H1 (cell line): ENCODE measurements at regions not wholly inside any gene's neighbourhood (a gene's known extent, or its start where the extent isn't known, plus 50 kb on each side); places are given as distances from the start of the nearest gene placed in this dataset.

Experiments
- CTCF ChIA-PET: fragments of 300-600 bp; sonication (Branson Sonifier 250); formaldehyde crosslinking; loops from one replicate; lab custom pipeline; 2021; ENCODE audit not compliant: partially characterized antibody; lab: Charles Lee
- POLR2A ChIA-PET: fragments of 300-600 bp; sonication (Branson Sonifier 250); formaldehyde crosslinking; loops from one replicate; lab custom pipeline; 2021; ENCODE audit warnings: inconsistent platforms; ENCODE audit not compliant: partially characterized antibody; lab: Charles Lee
- DNase-seq, 2 experiments: peaks; one replicate each; pipeline versions ENCODE4 v3.0.0 to v3.0.0-alpha.2; 2010 to 2022; ENCODE audit warnings: low spot score in 2 of 2, low read depth in 1 of 2, mixed read lengths in 1 of 2
- FAIRE-seq: peaks from 2 replicates; lab custom pipeline; 2011; peaks lifted over from hg19 to GRCh38; lab: Jason Lieb, UNC
- H2AFZ ChIP-seq: 2 replicates; pipeline ENCODE4 v1.8.1; 2012; ENCODE audit warnings: low read length, inconsistent platforms
- H2AK5ac ChIP-seq: 2 replicates; pipeline ENCODE4 v1.6.1; 2013; ENCODE audit warnings: low read depth, low read length
- H2BK120ac ChIP-seq: replicated peaks from 2 replicates; pipeline ENCODE3; 2013; ENCODE audit warnings: low read depth, low read length, inconsistent platforms
- H2BK12ac ChIP-seq: 2 replicates; pipeline ENCODE4 v1.6.1; 2013; ENCODE audit warnings: low read depth, low read length
- H2BK15ac ChIP-seq: 2 replicates; pipeline ENCODE4 v1.6.1; 2013; ENCODE audit warnings: low read length
- H2BK20ac ChIP-seq: 2 replicates; pipeline ENCODE4 v1.6.1; 2013; ENCODE audit warnings: low read length
- H2BK5ac ChIP-seq: 2 replicates; pipeline ENCODE4 v1.6.1; 2013; ENCODE audit warnings: low read depth, low read length
- H3K14ac ChIP-seq: 2 replicates; pipeline ENCODE4 v1.6.1; 2013; ENCODE audit warnings: inconsistent platforms; ENCODE audit not compliant: insufficient read length
- H3K18ac ChIP-seq: 2 replicates; pipeline ENCODE4 v1.6.1; 2013; ENCODE audit warnings: low read length; ENCODE audit errors: extremely low read depth
- H3K23ac ChIP-seq: 2 replicates; pipeline ENCODE4 v1.6.1; 2013; ENCODE audit warnings: inconsistent platforms; ENCODE audit not compliant: insufficient read length
- H3K23me2 ChIP-seq: 2 replicates; pipeline ENCODE4 v1.6.1; 2013; ENCODE audit warnings: low read depth, low read length
- H3K27ac ChIP-seq: 2 replicates; pipeline ENCODE4 v1.6.1; 2011; ENCODE audit warnings: low read depth, low read length, inconsistent platforms
- H3K27me3 ChIP-seq, 4 experiments: replicated peaks in 1 of 4; 1 replicate in 1 of 4; 2 replicates in 3 of 4; pipeline versions ENCODE4 v1.6.1 to v1.8.1; 2011 to 2013; ENCODE audit warnings: low read length in 3 of 4, mild to moderate bottlenecking in 3 of 4, inconsistent platforms in 2 of 4, mixed read lengths in 2 of 4, moderate library complexity in 1 of 4; ENCODE audit not compliant: control insufficient read depth in 3 of 4, insufficient read depth in 3 of 4; ENCODE audit errors: extremely low read depth in 1 of 4
- H3K36me3 ChIP-seq, 4 experiments: 2 replicates each; pipeline versions ENCODE4 v1.6.1 to v1.8.1; 2011 to 2013; ENCODE audit warnings: mild to moderate bottlenecking in 4 of 4, low read length in 3 of 4, moderate library complexity in 2 of 4, control low read depth in 1 of 4, inconsistent platforms in 1 of 4; ENCODE audit not compliant: insufficient read depth in 4 of 4, control insufficient read depth in 2 of 4
- H3K4ac ChIP-seq: replicated peaks from 2 replicates; pipeline ENCODE3; 2013; ENCODE audit warnings: low read length, low read depth, mixed read lengths, inconsistent platforms; ENCODE audit not compliant: insufficient read length
- H3K4me1 ChIP-seq, 4 experiments: replicated peaks in 1 of 4; 1 replicate in 1 of 4; 2 replicates in 3 of 4; pipeline versions ENCODE4 v1.6.1 to v1.8.1; 2011 to 2013; ENCODE audit warnings: low read length in 3 of 4, inconsistent platforms in 2 of 4, mixed read lengths in 1 of 4; ENCODE audit not compliant: insufficient read depth in 4 of 4, control insufficient read depth in 3 of 4
- H3K4me2 ChIP-seq, 2 experiments: 2 replicates each; pipeline versions ENCODE4 v1.6.1 to v1.8.1; 2011 to 2013; ENCODE audit warnings: low read depth in 2 of 2, low read length in 2 of 2, control low read depth in 1 of 2, inconsistent platforms in 1 of 2, mild to moderate bottlenecking in 1 of 2; ENCODE audit not compliant: insufficient read depth in 1 of 2
- H3K4me3 ChIP-seq, 4 experiments: fragments of 200-600, 300-600 bp in 1 of 4; sonication (generic), shearing (Covaris generic), sonication (Bioruptor Twin) in 1 of 4; 2 replicates each; pipeline versions ENCODE4 v1.5.1 to v1.8.1; 2011 to 2016; ENCODE audit warnings: low read length in 4 of 4, low read depth in 3 of 4, control low read depth in 2 of 4, inconsistent platforms in 2 of 4, mild to moderate bottlenecking in 2 of 4, mixed read lengths in 1 of 4, moderate library complexity in 1 of 4; ENCODE audit not compliant: insufficient read depth in 2 of 4; ENCODE audit errors: extremely low read depth in 1 of 4
- H3K56ac ChIP-seq: replicated peaks from 2 replicates; pipeline ENCODE3; 2013; ENCODE audit warnings: low read depth, mild to moderate bottlenecking, mixed read lengths, low read length, inconsistent platforms; ENCODE audit not compliant: insufficient read length
- H3K79me1 ChIP-seq: 2 replicates; pipeline ENCODE4 v1.6.1; 2013; ENCODE audit warnings: low read depth, low read length, control low read depth
- H3K79me2 ChIP-seq, 2 experiments: 2 replicates each; pipeline versions ENCODE4 v1.6.1 to v1.8.1; 2012 to 2013; ENCODE audit warnings: low read length in 2 of 2, mild to moderate bottlenecking in 2 of 2, inconsistent platforms in 1 of 2; ENCODE audit not compliant: insufficient read depth in 2 of 2, control insufficient read depth in 1 of 2
- H3K9ac ChIP-seq, 4 experiments: replicated peaks in 1 of 4; 1 replicate in 1 of 4; 2 replicates in 3 of 4; pipeline versions ENCODE4 v1.6.1 to v1.8.1; 2011 to 2013; ENCODE audit warnings: low read depth in 3 of 4, low read length in 3 of 4, control low read depth in 2 of 4, mild to moderate bottlenecking in 2 of 4, moderate library complexity in 2 of 4, inconsistent platforms in 1 of 4; ENCODE audit errors: extremely low read depth in 1 of 4
- H3K9me3 ChIP-seq, 2 experiments: 2 replicates each; pipeline versions ENCODE4 v1.6.1 to v1.8.1; 2012 to 2013; ENCODE audit warnings: mild to moderate bottlenecking in 2 of 2, moderate library complexity in 2 of 2, control low read depth in 1 of 2, inconsistent platforms in 1 of 2, low read depth in 1 of 2, low read length in 1 of 2, mixed read lengths in 1 of 2; ENCODE audit not compliant: insufficient read depth in 2 of 2
- H4K20me1 ChIP-seq, 2 experiments: replicated peaks in 1 of 2; 2 replicates each; pipeline versions ENCODE3 to v1.8.1; 2011 to 2013; ENCODE audit warnings: inconsistent platforms in 2 of 2, low read length in 2 of 2, mild to moderate bottlenecking in 1 of 2; ENCODE audit not compliant: insufficient read depth in 2 of 2, control insufficient read depth in 1 of 2
- H4K5ac ChIP-seq: 2 replicates; pipeline ENCODE4 v1.6.1; 2013; ENCODE audit warnings: low read length, low read depth, mixed read lengths, inconsistent platforms; ENCODE audit not compliant: insufficient read length
- H4K8ac ChIP-seq: 2 replicates; pipeline ENCODE4 v1.8.0; 2013; ENCODE audit warnings: mild to moderate bottlenecking, moderate library complexity, low read length, inconsistent platforms; ENCODE audit not compliant: insufficient read depth; ENCODE audit errors: extremely low read depth
- H4K91ac ChIP-seq: replicated peaks from 2 replicates; pipeline ENCODE3; 2013; ENCODE audit warnings: low read length, mixed read lengths, inconsistent platforms; ENCODE audit not compliant: insufficient read length
- ATF2 ChIP-seq: IDR thresholded peaks from 2 replicates; pipeline ENCODE4 v1.6.1; 2012; ENCODE audit warnings: low read length, inconsistent platforms
- BRCA1 ChIP-seq: IDR thresholded peaks from 2 replicates; pipeline ENCODE4 v1.6.1; 2012; ENCODE audit warnings: low read depth, low read length, improper control_type of control experiment
- CHD1 ChIP-seq: IDR thresholded peaks from 2 replicates; pipeline ENCODE4 v1.6.1; 2012; ENCODE audit warnings: low read depth, low read length, improper control_type of control experiment
- E2F6 ChIP-seq: IDR thresholded peaks from 2 replicates; pipeline ENCODE4 v1.6.1; 2012; ENCODE audit warnings: inconsistent platforms
- FOSL1 ChIP-seq: IDR thresholded peaks from 2 replicates; pipeline ENCODE4 v1.6.1; 2011; ENCODE audit warnings: mild to moderate bottlenecking, low read depth, low read length, moderate library complexity; ENCODE audit not compliant: insufficient read depth
- KDM5A ChIP-seq: fragments of 200-600 bp; IDR thresholded peaks from 2 replicates; pipeline ENCODE4 v1.7.1; 2012; ENCODE audit warnings: mild to moderate bottlenecking, low read length, inconsistent platforms, mixed read lengths
- MAFK ChIP-seq: IDR thresholded peaks from 2 replicates; pipeline ENCODE4 v1.6.1; 2012; ENCODE audit warnings: low read depth, mild to moderate bottlenecking, improper control_type of control experiment, low read length
- NRF1 ChIP-seq: IDR thresholded peaks from 2 replicates; pipeline ENCODE4 v1.6.1; 2011; ENCODE audit warnings: mild to moderate bottlenecking, low read depth, low read length, improper control_type of control experiment
- SIRT6 ChIP-seq: IDR thresholded peaks from one replicate; pipeline ENCODE4 v1.7.1; 2012; ENCODE audit warnings: low read length, inconsistent platforms
- SP1 ChIP-seq: IDR thresholded peaks from 2 replicates; pipeline ENCODE4 v1.6.1; 2011; ENCODE audit warnings: low read depth, low read length
- ZNF274 ChIP-seq: IDR thresholded peaks from 2 replicates; pipeline ENCODE4 v1.7.0; 2012; ENCODE audit warnings: low read length, borderline replicate concordance; ENCODE audit errors: extremely low read depth
- WGBS, 2 experiments: shearing (Covaris generic) in 1 of 2; methylation state at CpG; one replicate each; pipeline versions ENCODE4 v1.1.6 to v1.1.7; 2013 to 2015; ENCODE audit warnings: low lambda C conversion rate in 2 of 2, mixed read lengths in 2 of 2, inconsistent platforms in 1 of 2, low coverage in 1 of 2, missing lambda C conversion rate in 1 of 2; ENCODE audit not compliant: insufficient replicate concordance in 2 of 2, insufficient coverage in 1 of 2, insufficient read length in 1 of 2; ENCODE audit errors: extremely low coverage in 1 of 2, missing lambda C conversion rate in 1 of 2; 5-methylcytosine and 5-hydroxymethylcytosine counted together

GRCh38 chr2:129922571-129923264, 56.7 kb upstream of the RAB6C start:
- H3K36me3 ChIP-seq = no peaks in the 10 kb centered on the region
- H2AK5ac ChIP-seq = no peak overlapping the region
- H3K4me3 ChIP-seq = peak overlapping the region; percentile 20 to 57 (median 23); a peak in 6 of 8 replicates
- CTCF ChIA-PET = interaction anchor here (0.6 to 5.4 kb wide), 24 partner anchors 13 to 545 kb away, joined by 3 to 30 read pairs (median 4); no protein-coding TSS in a partner anchor
- no peak overlapping the region for H2BK15ac ChIP-seq
- H4K5ac ChIP-seq = no peak overlapping the region
- H4K91ac ChIP-seq = no peak overlapping the region
- no peak overlapping the region for H3K23ac ChIP-seq
- no peak overlapping the region for H2BK120ac ChIP-seq
- no peak overlapping the region; the same call in 1 of the 2 replicates for H3K18ac ChIP-seq
- peaks cover 0 to 10% (median 4%) of the 10 kb centered on the region in 4 experiments; a peak in 5 of 7 replicates for H3K4me1 ChIP-seq
- 44% methylated on average over 18 of the region's 21 CpGs; no CpG with 5 or more reads in 1 of the 2 experiments for WGBS, 2 experiments
- no peaks in the 10 kb centered on the region for H4K20me1 ChIP-seq
- H3K27me3 ChIP-seq = peaks cover 0 to 4% (median 3%) of the 10 kb centered on the region in 4 experiments; a peak in 3 of 7 replicates
- no peak overlapping the region for H2BK12ac ChIP-seq
- H3K4ac ChIP-seq = no peak overlapping the region
- H3K79me1 ChIP-seq = no peaks in the 10 kb centered on the region
- 0 out of 2 replicates have a peak overlapping the region, but pooled peaks have one; percentile 79 for H2AFZ ChIP-seq
- H3K4me2 ChIP-seq = peak overlapping the region; percentile 67 to 92
- no peaks in the 10 kb centered on the region for H3K79me2 ChIP-seq
- H2BK5ac ChIP-seq = no peak overlapping the region
- FAIRE-seq = no peak
- no peak overlapping the region for H3K56ac ChIP-seq
- no peak overlapping the region for H4K8ac ChIP-seq
- H3K14ac ChIP-seq = no peak overlapping the region
- H3K23me2 ChIP-seq = peaks cover 9% of the 10 kb centered on the region
- no peak overlapping the region for H3K9ac ChIP-seq
- no peak overlapping the region for H3K27ac ChIP-seq
- H2BK20ac ChIP-seq = no peak overlapping the region
- no peaks in the 10 kb centered on the region for H3K9me3 ChIP-seq
- POLR2A ChIA-PET = interaction anchor here (1.0 kb wide), 1 partner anchor 214 kb away, joined by 3 read pairs; no protein-coding TSS in a partner anchor
- DNase-seq = no peak
- TF ChIP-seq BRCA1 = no peak
- TF ChIP-seq SP1 = no peak
- no peak for TF ChIP-seq ATF2
- no peak for TF ChIP-seq SIRT6
- no peak for TF ChIP-seq KDM5A
- TF ChIP-seq ZNF274 = no peak
- TF ChIP-seq E2F6 = no peak
- TF ChIP-seq CHD1 = no peak
- TF ChIP-seq NRF1 = no peak
- no peak for TF ChIP-seq FOSL1
- TF ChIP-seq MAFK = no peak
